ENCODE measurements at regions not wholly inside any gene's neighbourhood (a gene's known extent, or its start where the extent isn't known, plus 50 kb on each side); places are given as distances from the start of the nearest gene placed in this dataset.
"Not testable (repeated sequence)": the region's sequence is repeated elsewhere in the genome, so short reads cannot be mapped to it uniquely, and the experiment has no call there.

DNA sequence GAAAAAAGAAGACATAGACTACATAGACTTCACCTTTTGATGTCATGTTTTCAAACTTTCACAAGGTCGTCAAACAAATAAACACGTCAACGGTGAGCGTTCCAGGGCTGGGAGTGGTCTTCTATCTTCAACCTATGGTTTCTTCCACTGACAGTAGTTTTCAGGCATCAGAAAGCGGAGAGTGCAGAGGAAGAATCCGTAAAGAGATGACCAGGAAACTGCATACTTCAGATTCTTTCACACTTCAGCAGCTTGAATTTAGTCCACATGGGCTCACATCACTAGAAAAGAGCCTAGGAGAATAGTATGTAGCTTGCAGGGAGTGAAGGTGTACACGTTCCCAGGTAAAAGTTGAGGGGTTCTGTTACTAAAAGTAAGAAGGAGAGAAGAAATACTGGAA, 58.5 kb downstream of the NPY1R start:
- DNase-seq (ENCODE audit: low spot score), result no peak

DNA sequence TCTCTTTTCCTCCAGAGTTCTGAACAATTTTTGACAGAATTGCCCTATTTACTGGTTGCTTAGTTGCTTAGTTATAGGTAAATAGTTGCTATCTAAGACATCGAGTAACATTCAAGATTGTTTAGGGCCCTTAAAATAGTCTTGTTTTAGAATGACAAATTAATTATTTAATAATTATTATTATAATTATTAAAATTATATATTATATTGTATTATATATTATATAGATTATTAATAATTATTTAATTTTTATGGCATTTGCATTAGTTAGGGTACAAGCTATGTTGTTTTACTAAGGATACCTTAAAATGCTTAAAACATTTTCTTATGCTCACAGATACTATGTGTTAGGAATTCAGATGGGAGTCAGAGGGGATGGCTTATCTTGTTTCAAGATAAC, 59.2 kb downstream of the NPY1R start:
- DNase-seq (ENCODE audit: low spot score), result no peak

DNA sequence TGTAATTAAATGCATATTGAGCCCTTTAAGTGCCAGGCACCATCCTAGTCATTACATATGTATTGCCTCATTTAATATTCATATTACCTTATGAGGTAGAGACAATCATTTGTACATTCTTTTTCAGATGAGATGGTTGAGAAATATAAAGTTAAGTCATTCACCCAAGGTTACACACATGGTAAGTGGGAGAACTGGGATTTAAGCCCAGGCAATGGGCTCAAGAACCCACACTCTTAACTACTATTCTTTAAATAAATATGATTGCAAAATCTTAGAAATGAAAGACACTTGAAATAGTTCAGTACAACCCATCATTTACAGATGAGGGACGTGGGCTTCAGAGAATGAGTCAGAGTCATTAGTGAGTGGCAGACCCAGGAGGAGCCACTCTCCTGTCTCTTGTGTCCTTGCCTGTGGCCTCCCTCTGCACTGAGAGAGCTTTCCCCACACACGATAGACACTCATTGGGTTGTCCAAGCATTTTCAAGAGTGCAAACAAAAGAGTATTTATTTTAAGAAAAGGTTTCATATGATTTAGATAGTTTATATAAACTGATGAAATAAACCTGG, 60.8 kb downstream of the NPY1R start:
- DNase-seq (ENCODE audit: low spot score), result no peak

DNA sequence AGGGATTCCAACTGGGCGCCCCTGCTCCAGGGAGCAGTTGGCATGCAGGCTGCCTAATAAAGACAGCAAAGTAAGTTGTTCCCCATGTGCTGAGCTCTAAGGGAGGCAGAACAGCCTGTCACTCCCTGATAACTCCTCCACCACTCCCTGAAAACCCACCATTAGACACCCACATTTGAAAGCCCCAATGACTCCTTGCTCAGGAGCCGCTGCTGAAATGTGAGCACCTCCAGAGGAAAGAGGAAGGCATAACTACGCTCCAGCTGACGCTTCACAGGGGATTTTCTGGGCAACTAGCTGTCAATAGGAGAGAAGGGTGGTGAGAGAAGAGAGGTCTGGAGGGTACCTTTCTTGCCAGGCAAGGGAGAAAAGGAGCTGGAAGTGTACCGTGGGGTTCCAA, 62.5 kb downstream of the NPY1R start:
- DNase-seq (ENCODE audit: low spot score), result no peak

DNA sequence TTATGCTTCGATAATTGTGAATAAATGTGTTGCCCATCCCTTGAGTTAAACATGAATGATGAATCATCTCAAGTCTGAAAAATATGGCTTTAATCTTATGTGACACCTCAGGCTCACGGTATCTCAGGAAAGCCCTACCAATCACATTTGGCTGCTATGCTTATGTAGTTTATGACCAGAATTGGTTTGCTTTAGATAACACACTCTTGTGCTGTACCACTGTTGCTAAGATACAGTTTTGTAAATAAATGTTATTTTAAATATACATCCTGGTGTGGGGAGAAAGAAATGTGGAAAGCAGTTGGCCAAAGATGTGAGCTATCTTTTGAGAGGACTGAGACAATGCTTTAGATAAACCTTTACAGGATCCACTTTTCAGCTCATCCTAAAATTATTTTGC, 63.2 kb downstream of the NPY1R start:
- no peak for DNase-seq (ENCODE audit: low spot score)

DNA sequence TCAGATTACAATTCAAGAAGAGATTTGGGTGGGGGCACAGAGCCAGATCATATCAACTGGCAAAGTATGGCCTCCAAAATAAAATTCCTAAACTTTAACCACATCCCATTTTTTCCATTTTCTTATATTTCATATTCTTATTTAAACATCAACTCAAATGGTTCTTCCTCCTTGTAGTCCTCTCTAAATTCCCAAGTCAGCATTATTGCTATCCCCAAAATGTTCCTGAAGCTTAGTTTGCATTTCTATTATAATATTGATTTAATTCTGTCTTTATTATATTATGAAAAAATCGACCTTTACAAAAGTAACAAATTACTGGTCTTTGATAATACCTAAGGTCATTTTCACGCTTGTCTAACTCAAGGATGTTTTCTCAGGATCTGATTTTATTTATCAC, 67.5 kb downstream of the NPY1R start:
- no peak for DNase-seq (ENCODE audit: low spot score)

DNA sequence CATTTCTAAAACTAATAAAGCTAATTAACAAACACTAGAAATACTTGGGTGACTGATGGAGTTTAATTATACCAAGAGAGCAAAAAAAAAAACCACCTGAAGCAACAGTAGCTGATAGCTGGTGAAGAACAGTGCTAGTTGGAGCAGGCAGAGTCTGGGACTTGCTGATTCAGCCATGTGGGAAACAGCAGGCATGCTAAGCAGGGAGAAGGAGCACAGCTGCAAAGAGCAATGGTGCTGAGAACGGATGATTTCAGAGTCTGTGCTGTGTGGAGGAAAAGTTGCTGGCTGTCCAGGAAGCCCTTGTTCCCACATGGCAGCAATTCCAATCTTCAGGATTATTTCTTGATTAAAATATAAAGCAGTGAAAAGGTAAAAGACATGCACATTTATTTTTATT, 68.8 kb downstream of the NPY1R start:
- DNase-seq (ENCODE audit: low spot score), result no peak

DNA sequence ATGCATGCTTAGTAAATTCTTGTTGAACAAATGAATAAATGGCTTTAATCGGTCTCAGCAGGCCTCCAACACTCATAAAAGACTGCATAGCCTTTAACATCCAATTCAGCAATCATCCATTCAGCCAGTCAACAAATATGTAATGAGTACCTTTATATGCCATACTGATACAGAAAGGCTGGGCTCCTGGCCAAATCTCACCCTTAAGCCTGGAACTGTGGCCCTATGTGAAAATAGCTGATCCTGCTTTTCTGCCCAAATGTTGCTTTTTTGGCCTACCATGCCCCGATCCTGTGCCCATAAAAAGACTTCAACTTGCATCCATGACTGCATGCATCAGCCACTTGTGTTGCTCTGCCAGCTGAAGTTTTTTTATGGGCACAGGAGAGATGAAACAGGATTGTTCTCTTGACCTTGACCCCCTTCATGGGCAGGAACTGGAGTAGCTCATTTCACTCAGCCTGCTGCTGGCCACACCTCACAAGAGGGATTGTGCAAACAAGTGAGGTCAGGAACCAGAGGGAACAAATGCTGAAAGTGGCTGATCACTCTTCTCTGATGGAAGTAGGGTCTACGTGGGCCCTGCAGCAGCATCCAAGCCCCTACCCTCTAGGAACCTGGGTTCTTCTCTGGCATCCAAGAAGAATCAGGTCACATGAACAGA, 75.6 kb downstream of the NPY1R start:
- no peak for DNase-seq (ENCODE audit: low spot score)

DNA sequence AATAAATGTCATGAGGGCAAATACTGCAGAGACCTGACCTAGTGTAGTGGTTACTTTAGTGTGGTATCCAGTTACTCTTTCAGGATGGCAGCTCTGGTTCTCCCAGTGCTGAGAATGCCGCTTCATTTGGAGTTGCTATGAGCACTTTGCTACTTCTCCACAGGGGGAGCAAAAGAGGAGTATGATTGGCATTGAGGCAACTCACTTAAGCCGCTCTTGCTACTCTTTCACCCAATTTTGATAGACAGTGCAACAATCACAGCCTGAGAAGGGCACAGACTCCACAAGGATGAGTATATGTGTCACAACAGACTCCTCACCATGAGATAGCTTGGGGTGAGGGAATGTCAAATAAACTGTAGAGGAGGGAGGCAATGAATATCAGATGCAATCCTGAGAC, 81.2 kb downstream of the NPY1R start:
- peak; percentile 20 for DNase-seq (ENCODE audit: low spot score)

DNA sequence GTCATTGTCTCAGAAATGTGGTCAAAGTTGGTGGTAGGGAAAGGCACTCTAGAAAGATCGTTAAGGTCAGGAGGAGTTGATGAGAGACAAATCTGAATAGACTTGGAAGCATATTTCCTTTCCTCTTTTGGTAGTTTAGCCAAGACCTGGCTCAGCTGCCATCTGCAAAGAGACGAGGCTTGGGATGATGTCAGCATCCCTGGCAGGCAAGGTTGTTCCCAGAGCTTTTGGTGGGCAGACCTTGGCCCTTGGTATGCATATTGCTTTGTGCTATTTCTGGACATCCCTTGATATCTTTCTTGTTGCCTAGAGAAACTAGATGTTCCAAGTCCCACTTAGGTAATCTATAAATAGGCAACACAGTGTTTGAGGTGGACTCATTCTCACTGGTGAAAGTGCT, 82.4 kb upstream of the NAF1 start:
- DNase-seq (ENCODE audit: low spot score), result no peak

DNA sequence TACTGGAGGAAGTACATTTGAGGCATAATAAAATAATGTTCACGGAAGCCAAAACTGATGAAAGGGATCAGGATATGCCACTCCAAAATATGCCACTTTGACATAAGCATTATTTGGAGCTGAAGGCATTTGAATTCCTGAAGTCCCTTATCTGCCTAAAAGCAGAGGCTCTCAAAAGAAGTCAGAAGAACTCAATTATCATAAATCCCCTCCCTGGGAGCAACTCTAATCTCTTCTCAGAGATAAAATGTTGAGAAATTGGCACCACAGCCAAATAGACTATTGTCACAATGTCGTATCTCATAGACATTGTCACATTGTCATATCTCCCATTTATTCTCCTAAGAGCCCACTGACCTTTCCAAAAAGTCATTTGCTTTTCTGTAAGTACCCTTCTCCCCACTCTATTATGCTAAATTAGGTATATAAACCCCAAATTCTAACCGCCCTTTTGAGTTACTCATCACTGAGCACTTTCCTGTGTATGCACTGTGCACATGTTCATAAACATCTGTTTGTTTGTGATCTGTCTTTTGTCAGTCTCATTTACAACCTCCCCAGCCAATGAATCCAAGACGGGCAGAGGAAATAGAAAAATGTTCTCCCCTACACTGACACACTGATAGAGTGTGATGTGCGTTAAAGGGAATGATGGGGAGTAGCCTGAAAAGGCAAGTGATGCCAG, 78.5 kb upstream of the NAF1 start:
- no peak for DNase-seq (ENCODE audit: low spot score)

DNA sequence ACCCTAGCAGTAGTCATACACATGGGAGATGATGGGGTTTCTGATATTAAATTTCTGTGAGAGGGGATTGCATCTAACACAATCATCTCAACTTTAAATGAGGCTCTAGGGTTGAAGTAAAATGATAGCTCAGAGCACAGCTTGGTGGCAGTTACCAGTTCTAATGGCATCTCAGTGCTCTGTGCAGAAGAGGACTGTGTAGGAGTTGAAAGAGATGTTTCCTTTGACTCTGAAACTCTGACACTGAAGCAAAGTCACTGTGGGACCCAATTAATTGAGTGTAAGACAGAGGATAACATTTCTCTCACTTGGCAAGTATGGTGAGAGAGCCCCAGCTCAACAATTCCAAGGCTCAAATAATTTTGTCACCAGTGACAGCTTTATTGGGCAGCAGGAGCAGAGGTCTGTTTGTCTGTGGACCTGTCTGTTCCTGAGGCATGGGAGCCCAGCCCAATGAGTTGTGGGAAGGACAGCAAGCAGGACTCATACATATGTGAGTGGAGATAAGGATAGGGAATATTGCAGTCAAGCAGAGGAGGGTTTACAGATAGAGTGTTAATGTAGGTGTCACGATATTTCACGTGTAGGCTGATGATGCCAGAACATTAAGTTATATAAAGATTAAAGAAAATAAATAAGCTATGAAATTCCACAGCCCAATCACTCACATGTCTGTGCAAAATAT, 76.7 kb upstream of the NAF1 start:
- DNase-seq (ENCODE audit: low spot score), result no peak

DNA sequence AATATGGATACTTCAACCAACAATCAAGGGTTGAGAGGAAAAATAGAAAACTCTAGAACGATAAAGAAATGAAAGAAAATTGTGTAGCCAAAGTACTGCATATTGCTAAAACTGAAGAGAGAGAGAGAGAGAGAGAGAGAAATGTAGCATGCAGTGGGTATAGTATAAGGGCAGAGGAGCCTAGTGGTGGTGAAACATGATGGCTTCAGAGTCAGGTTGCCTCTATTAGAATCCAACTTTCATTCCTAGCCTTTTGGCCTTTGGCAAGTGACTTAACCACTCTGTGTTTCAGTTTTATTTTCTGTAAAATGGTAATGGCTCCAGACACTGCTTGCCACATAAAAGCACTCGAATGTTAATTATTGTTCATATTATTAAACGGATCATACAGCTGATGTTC, 71.2 kb upstream of the NAF1 start:
- no peak for DNase-seq (ENCODE audit: low spot score)

DNA sequence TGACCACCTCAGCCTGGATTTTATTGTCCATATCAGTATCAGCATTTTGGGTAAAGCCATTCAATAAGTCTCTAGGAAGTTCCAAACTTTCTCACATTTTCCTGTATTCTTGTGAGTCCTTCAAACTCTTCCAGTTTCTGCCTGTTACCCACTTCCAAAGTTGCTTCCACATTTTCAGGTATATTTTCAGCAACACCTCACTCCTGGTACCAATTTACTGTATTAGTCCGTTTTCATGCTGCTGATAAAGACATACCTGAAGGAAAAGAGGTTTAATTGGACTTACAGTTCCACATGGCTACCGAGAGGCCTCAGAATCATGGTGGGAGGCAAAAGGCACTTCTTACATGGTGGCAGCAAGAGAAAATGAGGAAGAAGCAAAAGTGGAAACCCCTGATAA, 69.7 kb upstream of the NAF1 start:
- not testable (repeated sequence) for DNase-seq (ENCODE audit: low spot score)

DNA sequence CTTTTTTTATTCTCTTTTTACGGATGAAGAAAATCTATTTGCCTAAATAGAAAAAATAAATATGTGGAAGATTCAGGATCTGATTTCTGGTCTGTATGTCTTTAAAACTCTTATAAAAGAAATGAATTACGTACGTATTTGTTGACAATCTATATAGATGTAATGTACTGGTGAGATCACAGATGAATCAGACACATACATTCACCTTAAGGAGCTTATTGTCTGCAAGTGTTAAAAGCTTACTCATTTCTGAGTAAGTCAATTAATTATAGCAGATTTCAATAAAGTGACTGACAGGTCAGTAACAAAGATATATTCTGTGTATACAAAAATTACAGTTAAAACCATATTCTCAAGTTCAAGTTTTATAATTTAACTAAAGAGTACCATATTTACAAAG, 66.6 kb upstream of the NAF1 start:
- no peak for DNase-seq (ENCODE audit: low spot score)

DNA sequence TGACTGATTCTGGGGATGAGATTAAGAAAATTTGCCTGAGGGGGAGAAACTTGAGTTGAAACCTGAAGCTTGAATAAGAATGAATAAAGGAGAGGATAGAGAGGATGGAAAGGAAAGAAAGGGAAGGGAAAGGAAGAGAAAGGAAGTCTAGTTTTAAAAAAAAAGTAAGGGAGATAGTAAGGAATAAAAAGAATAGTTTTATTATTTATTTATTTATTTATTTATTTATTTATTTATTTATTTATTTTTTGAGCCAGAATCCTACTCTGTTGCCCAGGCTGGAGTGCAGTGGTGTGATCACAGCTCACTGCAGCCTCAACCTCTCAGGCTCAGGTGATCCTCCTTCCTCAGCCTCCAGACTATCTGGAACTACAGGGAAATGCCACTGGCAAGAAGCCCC, 62.0 kb upstream of the NAF1 start:
- no peak for DNase-seq (ENCODE audit: low spot score)

DNA sequence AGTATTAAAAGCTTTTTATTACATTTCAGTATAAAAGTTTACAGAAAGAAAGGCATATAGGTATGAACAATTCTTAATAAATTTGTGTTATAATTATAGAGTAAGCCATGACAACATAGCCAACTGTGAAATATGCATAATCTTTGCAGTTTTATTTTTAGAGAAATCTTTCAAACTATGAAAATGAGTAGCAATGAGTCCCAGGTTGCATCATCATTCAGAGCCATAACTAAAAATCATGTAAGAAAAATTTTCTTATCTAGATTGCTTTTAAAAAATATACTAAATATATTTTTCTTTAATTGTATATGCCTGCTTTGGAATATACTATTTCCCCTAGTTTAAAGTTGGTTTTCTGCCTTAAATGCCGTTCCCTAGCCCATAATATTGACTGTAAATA, 54.8 kb upstream of the NAF1 start:
- DNase-seq (ENCODE audit: low spot score), result no peak

DNA sequence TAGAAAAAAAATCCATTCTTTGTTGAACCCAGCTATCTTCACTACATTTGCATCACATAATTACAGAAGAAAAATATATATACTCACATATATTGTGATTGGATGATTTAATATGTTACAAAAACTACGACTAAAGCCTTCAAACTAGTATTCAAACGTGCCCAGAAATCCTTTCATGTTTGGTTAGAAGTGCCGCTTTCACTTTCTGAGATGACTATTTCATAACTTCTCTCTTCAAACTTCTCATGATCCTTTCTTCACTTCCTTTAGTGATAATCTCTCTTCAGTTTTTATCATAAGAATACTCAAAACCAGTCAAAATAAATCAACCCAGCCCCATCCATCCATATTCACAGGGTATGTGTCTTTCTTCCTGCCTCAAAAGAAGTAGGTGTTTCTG, 50.8 kb upstream of the NAF1 start:
- DNase-seq (ENCODE audit: low spot score), result no peak
